MCF 10A (cell line): ENCODE measurements at regions not wholly inside any gene's neighbourhood (a gene's known extent, or its start where the extent isn't known, plus 50 kb on each side); places are given as distances from the start of the nearest gene placed in this dataset.
"Not testable (repeated sequence)": the region's sequence is repeated elsewhere in the genome, so short reads cannot be mapped to it uniquely, and the experiment has no call there.

Experiments used
- BruUV-seq: library from RNA; stranded (reverse); fragments of 400-500 nt; replicated peaks from 2 replicates; lab custom pipeline; 2021; lab: Mats Ljungman, UMichigan
- CTCF ChIA-PET: fragments of 300-600 bp; sonication (Branson Sonifier 250); formaldehyde crosslinking; extraction: SDS; loops from one replicate; lab custom pipeline; 2021; ENCODE audit warnings: antibody characterized with exemption, inconsistent platforms; lab: Yijun Ruan, JAX
- POLR2A ChIA-PET: fragments of 300-600, 350-650 bp; sonication (Branson Sonifier 250); formaldehyde crosslinking; extraction: SDS; loops from one replicate; lab custom pipeline; 2020; ENCODE audit warnings: antibody characterized with exemption, inconsistent platforms; lab: Yijun Ruan, JAX
- DNase-seq: peaks from one replicate; pipeline ENCODE4 v3.0.0-alpha.2; 2018; ENCODE audit not compliant: unreplicated experiment
- H3K27ac Mint-ChIP-seq: one replicate; pipeline ENCODE4 v1.8.0; 2022; ENCODE audit warnings: mild to moderate bottlenecking, low read depth, mixed read lengths; ENCODE audit not compliant: unreplicated experiment
- H3K27me3 Mint-ChIP-seq: one replicate; pipeline ENCODE4 v1.8.0; 2022; ENCODE audit warnings: mixed read lengths; ENCODE audit not compliant: insufficient read depth, unreplicated experiment
- H3K36me3 Mint-ChIP-seq: one replicate; pipeline ENCODE4 v1.8.0; 2022; ENCODE audit warnings: mild to moderate bottlenecking, moderate library complexity, mixed read lengths; ENCODE audit not compliant: insufficient read depth, unreplicated experiment
- H3K4me1 Mint-ChIP-seq: one replicate; pipeline ENCODE4 v1.8.0; 2022; ENCODE audit warnings: mixed read lengths; ENCODE audit not compliant: insufficient read depth, unreplicated experiment
- H3K4me3 Mint-ChIP-seq: one replicate; pipeline ENCODE4 v1.8.0; 2022; ENCODE audit warnings: mild to moderate bottlenecking, moderate library complexity, mixed read lengths; ENCODE audit not compliant: unreplicated experiment
- H3K9me3 Mint-ChIP-seq: one replicate; pipeline ENCODE4 v1.8.0; 2022; ENCODE audit warnings: mixed read lengths; ENCODE audit not compliant: unreplicated experiment
- intact Hi-C: fragments of 100-400 bp; cut with micrococcal nuclease; formaldehyde crosslinking; loops from 2 replicates; pipeline ENCODE4 v1.14.1; 2022
- TF ChIP-seq, protein P1 (sequence below): fragments of 200-600 bp; IDR thresholded peaks from one replicate; pipeline ENCODE4 v1.8.0; 2022; ENCODE audit warnings: antibody characterized with exemption, mild to moderate bottlenecking; ENCODE audit not compliant: unreplicated experiment

DNA sequence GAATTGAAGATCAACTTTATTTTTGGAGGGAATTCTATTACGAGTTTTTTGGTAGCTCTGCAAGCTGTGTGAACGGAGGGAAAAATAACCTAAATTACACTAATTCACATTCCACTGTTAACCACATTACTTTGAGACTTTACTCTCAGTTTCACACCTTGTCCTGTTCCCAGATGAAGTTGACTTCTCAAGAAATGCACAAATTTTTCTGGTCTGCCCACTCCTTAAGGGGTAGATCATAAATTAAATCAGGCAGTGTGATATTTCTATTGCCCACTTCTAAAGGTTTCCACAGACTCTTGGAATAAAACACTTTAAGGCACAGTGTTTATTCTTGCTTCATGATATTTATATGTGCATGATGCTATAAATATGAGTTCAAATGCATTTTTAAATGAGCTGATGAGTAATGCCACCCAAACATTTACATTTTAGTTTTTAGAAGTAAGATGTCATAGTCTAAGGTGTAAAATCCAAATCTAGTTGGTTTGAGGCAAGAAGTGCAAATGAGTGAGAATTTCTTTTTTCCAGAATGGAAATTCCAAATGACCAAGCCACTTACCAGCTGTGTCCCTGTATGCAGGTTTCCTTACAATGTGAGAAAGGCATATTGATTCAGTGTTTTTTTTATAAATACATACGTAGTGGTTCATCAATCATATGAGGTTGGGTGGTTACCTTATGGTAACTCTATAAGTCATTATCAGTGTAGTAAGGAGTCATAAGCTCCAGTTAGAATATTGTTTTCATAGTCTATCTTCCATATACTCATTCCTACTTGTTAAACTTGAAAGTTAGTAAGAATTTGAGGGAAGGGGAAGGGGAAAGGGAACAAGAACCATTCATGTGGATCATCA, 437.7 kb upstream of the MEF2C start:
- ChIA-PET CTCF (interaction anchor here (1.1 kb wide), 1 partner anchor 409 kb away, joined by 3 read pairs; no protein-coding TSS in a partner anchor), POLR2A (no interaction called here)
- Mint-ChIP-seq H3K4me1 (no peaks in the 10 kb centered on the region), H3K36me3 (no peaks in the 10 kb centered on the region), H3K27me3 (no peaks in the 10 kb centered on the region), H3K27ac (no peak overlapping the region), H3K9me3 (no peaks in the 10 kb centered on the region), H3K4me3 (no peak overlapping the region)
- intact Hi-C loops: no loop called here
- no TSS peak for BruUV-seq
- TF ChIP-seq, protein P1, sequence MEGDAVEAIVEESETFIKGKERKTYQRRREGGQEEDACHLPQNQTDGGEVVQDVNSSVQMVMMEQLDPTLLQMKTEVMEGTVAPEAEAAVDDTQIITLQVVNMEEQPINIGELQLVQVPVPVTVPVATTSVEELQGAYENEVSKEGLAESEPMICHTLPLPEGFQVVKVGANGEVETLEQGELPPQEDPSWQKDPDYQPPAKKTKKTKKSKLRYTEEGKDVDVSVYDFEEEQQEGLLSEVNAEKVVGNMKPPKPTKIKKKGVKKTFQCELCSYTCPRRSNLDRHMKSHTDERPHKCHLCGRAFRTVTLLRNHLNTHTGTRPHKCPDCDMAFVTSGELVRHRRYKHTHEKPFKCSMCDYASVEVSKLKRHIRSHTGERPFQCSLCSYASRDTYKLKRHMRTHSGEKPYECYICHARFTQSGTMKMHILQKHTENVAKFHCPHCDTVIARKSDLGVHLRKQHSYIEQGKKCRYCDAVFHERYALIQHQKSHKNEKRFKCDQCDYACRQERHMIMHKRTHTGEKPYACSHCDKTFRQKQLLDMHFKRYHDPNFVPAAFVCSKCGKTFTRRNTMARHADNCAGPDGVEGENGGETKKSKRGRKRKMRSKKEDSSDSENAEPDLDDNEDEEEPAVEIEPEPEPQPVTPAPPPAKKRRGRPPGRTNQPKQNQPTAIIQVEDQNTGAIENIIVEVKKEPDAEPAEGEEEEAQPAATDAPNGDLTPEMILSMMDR: no peak
- DNase-seq: no peak

DNA sequence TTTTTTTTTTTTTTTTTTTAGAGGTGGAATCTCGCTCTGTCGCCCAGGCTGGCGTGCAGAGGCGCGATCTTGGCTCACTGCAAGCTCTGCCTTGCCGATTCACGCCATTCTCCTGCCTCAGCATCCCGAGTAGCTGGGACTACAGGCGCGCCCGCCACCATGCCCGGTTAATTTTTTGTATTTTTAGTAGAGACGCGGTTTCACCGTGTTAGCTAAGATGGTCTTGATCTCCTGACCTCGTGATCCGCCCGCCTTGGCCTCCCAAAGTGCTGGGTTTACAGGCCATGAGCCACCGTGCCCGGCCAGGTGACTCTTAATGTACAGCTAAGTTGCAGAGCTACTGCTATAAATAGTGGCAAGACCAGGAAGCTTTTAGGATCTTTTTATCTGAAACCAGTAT, 434.9 kb upstream of the MEF2C start:
- POLR2A ChIA-PET, H3K4me1 Mint-ChIP-seq, BruUV-seq, intact Hi-C loops, H3K27ac Mint-ChIP-seq, H3K4me3 Mint-ChIP-seq, DNase-seq, H3K27me3 Mint-ChIP-seq, H3K36me3 Mint-ChIP-seq, H3K9me3 Mint-ChIP-seq: not testable (repeated sequence)
- CTCF ChIA-PET: interaction anchor here (0.6 kb wide), 1 partner anchor 604 kb away, joined by 3 read pairs; no protein-coding TSS in a partner anchor

DNA sequence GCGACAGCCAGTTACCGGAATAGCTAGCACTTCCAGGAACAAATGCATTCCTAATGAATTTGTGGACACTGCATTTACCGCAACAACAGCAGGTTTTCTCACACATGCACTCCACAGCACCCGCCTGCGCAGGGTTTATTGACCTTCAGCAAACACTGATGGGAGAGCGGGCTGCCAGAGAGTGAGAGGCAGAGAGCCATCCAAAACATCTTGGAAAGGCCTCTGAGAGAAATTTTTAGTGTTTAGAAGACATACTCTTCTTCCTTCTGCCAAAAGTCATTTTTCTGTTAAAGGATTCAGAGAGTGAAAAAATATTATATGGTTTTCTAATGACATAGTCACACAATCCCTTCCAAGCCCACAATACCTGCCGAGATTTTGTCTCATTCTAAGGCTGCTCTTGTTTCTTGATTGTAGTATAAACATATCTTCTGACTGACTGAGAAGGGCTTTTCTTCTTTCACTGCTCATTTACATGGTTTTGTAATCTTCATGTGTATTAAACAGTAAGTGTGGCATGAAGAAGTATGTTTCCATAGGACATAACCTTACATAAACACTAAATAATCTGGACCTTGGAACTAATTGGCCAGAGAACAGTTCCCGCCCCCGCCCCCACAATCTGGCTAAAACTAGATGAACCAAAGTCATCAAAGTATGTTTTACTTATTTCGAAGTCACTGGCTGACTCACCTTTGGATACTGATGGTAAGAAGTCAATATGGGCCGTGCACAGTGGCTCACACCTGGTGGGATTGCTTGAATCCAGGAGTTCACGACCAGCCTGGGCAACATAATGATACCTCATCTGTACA, 432.5 kb upstream of the MEF2C start:
- no peak for DNase-seq
- TF ChIP-seq, protein P1: no peak
- H3K36me3 Mint-ChIP-seq: no peaks in the 10 kb centered on the region
- CTCF ChIA-PET: no interaction called here
- H3K9me3 Mint-ChIP-seq: no peaks in the 10 kb centered on the region
- BruUV-seq: no TSS peak
- H3K4me1 Mint-ChIP-seq: peaks cover 9% of the 10 kb centered on the region
- H3K4me3 Mint-ChIP-seq: no peak overlapping the region
- intact Hi-C loops: no loop called here
- no peaks in the 10 kb centered on the region for H3K27me3 Mint-ChIP-seq
- H3K27ac Mint-ChIP-seq: no peak overlapping the region
- POLR2A ChIA-PET: no interaction called here

DNA sequence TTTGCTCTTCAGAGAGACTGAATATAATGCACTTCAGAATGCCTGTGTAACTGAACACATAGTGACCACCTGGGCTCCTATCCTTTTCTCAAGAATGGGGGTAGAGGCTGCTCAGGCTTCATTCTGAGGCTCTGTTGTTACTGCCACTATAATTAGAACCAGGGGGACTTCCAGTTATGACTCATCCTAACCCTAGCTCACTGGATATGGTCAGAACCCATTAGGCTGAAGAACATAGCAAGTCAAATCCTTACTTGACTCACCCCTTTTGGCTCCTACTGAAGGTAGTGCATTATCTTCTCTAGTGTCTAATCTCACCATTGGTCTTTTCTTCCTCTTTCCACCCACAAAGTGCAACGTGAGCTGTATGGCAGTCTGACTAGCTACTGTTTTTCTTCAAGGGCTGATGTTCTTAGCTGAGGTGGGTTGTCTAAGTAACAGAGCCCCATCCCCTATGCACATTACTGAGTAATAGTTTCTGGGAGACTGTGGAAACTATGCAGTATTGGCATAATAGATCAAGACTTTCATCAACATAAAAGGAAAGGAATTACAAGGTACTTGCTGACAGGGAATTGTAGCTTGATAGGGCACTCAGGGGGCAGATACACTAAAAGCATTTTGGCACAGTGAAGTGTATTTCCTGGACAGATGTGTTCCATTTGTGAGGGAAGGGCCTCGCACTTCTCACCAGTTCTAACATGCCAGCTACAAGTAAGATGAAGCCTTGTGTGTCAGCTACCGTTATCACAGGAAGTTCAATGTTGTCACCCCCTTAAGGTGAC, 431.0 kb upstream of the MEF2C start:
- BruUV-seq: no TSS peak
- ChIA-PET POLR2A (no interaction called here), CTCF (no interaction called here)
- Mint-ChIP-seq H3K4me1 (peaks cover 9% of the 10 kb centered on the region), H3K27ac (no peak overlapping the region), H3K4me3 (no peak overlapping the region), H3K27me3 (no peaks in the 10 kb centered on the region), H3K36me3 (no peaks in the 10 kb centered on the region), H3K9me3 (no peaks in the 10 kb centered on the region)
- peak; percentile 21 for DNase-seq
- TF ChIP-seq, protein P1: no peak
- intact Hi-C loops: no loop called here
